Epithelial cell of esophagus (primary cell): ENCODE measurements at regions not wholly inside any gene's neighbourhood (a gene's known extent, or its start where the extent isn't known, plus 50 kb on each side); places are given as distances from the start of the nearest gene placed in this dataset.

Experiments used
- DNase-seq: peaks from one replicate; pipeline ENCODE4 v3.0.0; 2010; ENCODE audit warnings: low read depth
- H3K4me3 ChIP-seq: 2 replicates; pipeline ENCODE4 v1.5.1; 2011; ENCODE audit warnings: mild to moderate bottlenecking, low read length, control low read depth
- TF ChIP-seq, protein P1 (sequence below): IDR thresholded peaks from 2 replicates; pipeline ENCODE4 v1.5.1; 2011; ENCODE audit warnings: low read depth, mild to moderate bottlenecking, low read length, control low read depth, inconsistent platforms; ENCODE audit not compliant: insufficient read depth; ENCODE audit errors: missing control alignments

DNA sequence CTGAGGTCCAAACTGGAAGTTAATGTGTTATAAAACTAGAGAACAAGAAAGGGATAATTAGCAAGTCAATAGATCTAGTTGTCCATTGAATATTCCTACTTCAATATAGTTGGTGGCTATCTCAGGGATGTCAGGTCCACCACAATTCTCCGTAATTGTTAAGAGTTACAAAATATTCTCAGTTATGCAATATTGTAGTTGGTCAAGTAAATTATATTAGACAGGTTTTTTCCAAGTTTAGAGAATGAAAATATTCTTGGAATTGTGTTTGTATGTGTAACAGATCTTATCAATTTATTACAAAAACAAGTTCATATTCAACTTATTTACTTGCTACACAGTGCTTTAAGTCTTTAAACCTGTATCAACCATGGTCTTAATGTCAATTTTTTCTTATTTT is 547.4 kb downstream of the SPRY1 start:
- no peak overlapping the region for H3K4me3 ChIP-seq
- TF ChIP-seq, protein P1, sequence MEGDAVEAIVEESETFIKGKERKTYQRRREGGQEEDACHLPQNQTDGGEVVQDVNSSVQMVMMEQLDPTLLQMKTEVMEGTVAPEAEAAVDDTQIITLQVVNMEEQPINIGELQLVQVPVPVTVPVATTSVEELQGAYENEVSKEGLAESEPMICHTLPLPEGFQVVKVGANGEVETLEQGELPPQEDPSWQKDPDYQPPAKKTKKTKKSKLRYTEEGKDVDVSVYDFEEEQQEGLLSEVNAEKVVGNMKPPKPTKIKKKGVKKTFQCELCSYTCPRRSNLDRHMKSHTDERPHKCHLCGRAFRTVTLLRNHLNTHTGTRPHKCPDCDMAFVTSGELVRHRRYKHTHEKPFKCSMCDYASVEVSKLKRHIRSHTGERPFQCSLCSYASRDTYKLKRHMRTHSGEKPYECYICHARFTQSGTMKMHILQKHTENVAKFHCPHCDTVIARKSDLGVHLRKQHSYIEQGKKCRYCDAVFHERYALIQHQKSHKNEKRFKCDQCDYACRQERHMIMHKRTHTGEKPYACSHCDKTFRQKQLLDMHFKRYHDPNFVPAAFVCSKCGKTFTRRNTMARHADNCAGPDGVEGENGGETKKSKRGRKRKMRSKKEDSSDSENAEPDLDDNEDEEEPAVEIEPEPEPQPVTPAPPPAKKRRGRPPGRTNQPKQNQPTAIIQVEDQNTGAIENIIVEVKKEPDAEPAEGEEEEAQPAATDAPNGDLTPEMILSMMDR: no peak
- no peak for DNase-seq

DNA sequence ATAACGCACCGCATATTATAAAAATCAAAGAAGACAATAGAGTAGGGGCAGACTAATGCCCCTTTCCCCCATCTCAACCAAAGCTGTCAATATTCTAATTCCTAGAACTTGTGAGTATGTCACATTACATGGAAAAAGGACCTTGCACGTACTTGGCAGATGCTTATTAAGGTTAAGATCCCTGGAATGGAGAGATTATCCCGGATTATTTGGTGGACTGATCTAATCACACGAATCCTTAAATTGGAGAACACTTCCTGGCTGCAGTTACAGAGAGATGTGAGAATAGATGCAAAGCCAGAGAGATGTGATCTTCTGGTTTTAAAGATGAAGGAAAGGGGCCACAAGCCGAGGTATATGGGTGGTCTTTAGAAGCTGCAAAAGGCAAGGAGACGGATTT is 548.7 kb downstream of the SPRY1 start:
- DNase-seq: no peak
- TF ChIP-seq, protein P1: no peak
- no peak overlapping the region for H3K4me3 ChIP-seq

DNA sequence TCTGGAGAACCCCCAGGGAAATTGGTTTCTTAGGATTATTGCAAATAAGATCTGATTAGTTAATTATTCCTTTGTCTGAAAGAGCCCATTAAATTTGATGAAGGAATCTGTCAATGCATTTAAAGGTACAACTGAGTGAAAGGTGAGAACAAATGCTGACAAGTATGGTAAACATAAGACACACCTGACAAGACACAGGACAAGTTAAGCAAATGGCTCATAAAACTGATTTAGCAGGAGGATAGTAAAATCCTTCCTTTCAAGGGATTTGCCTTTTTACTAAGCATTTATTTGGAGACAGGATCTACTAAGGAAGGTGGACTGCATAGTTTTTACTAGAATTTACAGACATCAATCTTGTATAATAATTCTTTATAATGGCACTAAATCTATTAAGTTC is 553.9 kb downstream of the SPRY1 start:
- H3K4me3 ChIP-seq: no peak overlapping the region
- TF ChIP-seq, protein P1: no peak
- DNase-seq: no peak

DNA sequence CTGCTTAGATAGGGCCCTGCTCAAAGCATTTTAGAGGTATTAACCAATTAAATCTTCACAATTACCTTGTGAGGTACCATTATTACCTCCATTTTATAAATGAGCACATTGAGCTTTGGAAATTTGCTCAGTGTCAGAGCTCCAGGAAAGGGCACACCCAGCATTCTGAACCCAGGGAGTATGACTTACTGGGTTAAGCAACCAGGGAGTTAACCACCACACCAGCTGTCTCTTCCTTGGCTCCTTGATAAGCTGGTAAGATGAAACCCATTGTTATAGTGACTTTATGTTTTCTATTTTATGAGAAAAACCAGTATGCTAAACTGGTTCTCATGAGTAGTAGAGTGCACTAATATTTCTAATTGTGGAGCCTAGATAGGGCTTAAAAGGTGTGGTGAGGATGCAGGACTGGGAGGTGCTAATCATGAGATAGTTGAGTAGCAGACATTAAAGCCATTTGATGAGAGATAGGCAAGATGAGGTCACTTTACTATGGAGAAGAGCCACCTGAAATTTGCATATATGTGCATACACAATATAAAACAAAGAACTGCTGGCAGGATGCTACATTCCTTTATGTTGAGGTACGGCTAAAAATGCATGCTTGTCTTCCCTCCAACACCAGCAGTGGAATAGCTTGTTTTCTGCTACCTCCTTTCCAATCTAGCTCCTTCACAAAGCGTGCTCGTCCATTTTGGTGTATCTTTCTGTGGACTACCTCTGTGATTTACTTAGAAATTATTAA is 556.1 kb downstream of the SPRY1 start:
- H3K4me3 ChIP-seq: no peak overlapping the region
- peak; percentile 79 for DNase-seq
- TF ChIP-seq, protein P1: no peak

DNA sequence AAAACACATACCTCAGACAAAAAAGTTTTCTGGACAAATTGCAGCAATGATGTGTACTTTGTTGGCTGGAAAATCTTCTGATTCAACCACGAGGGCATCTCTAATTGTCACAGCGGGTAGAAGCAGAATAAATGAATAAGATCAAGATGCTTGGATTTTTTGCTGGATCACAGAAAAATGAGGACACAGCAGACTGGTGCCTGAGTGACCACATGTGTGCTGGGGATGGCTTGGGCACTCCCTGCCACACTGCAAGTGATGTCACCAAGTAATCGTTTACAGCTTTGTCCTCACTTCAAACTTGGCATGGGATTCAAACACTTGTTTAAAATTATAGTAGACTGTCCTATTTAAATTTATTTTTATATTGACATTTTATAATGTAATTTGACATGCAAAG is 557.0 kb downstream of the SPRY1 start:
- no peak for DNase-seq
- no peak overlapping the region for H3K4me3 ChIP-seq
- TF ChIP-seq, protein P1: no peak

DNA sequence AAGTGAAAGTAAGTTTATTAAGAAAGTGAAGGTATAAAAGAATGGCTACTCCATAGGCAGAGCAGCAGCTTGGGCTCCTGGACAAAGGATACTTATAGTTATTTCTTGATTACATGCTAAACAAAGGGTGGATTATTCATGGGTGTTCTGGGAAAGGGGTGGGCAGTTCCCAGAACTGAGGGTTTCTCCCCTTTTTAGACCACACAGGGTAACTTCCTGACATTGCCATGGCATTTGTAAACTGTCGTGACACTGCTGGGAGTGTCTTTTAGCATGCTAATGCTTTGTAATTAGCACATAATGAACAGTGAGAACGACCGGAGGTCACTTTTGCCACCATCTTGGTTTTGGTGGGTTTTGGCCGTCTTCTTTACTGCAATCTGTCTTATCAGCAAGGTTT is 557.6 kb downstream of the SPRY1 start:
- no peak for DNase-seq
- TF ChIP-seq, protein P1: no peak
- H3K4me3 ChIP-seq: no peak overlapping the region
